H1 (cell line): ENCODE measurements at regions not wholly inside any gene's neighbourhood (a gene's known extent, or its start where the extent isn't known, plus 50 kb on each side); places are given as distances from the start of the nearest gene placed in this dataset.

Experiments used
- TF ChIP-seq, protein P1 (sequence below): fragments of 300-600 bp; sonication (generic); IDR thresholded peaks from 2 replicates; pipeline ENCODE4 v1.7.1; 2012; ENCODE audit warnings: low read length, moderate library complexity, mild to moderate bottlenecking, inconsistent platforms; ENCODE audit not compliant: insufficient replicate concordance

DNA sequence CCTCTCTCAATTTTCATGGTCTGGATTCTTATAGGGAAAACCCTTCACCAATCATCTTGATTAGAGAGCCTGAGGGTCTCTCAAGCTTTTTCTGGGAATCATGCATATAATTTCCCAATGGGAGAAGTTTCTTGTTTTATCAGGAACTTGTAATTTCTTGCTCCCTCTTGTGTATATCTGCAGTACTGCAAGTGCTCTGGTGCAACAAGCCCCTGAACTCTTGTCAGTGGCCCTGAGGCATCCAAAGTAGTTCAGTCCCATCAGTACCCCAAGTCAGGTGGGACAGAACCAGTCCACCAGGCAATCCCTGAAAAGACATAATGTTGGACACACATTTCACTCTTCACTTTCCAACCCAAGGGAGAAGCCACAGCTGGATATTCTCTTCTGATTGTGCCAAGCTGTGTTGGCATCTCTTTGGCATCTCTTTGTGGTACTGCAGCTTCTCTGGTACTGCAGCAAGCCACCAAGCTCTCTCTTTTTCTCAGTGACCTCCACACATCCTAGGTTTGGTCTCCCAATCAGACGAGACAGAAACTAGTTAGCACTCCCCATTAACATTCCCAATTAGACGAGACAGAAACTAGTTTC, 214.5 kb downstream of the ZIC4 start (continued):
- TF ChIP-seq, protein P1, sequence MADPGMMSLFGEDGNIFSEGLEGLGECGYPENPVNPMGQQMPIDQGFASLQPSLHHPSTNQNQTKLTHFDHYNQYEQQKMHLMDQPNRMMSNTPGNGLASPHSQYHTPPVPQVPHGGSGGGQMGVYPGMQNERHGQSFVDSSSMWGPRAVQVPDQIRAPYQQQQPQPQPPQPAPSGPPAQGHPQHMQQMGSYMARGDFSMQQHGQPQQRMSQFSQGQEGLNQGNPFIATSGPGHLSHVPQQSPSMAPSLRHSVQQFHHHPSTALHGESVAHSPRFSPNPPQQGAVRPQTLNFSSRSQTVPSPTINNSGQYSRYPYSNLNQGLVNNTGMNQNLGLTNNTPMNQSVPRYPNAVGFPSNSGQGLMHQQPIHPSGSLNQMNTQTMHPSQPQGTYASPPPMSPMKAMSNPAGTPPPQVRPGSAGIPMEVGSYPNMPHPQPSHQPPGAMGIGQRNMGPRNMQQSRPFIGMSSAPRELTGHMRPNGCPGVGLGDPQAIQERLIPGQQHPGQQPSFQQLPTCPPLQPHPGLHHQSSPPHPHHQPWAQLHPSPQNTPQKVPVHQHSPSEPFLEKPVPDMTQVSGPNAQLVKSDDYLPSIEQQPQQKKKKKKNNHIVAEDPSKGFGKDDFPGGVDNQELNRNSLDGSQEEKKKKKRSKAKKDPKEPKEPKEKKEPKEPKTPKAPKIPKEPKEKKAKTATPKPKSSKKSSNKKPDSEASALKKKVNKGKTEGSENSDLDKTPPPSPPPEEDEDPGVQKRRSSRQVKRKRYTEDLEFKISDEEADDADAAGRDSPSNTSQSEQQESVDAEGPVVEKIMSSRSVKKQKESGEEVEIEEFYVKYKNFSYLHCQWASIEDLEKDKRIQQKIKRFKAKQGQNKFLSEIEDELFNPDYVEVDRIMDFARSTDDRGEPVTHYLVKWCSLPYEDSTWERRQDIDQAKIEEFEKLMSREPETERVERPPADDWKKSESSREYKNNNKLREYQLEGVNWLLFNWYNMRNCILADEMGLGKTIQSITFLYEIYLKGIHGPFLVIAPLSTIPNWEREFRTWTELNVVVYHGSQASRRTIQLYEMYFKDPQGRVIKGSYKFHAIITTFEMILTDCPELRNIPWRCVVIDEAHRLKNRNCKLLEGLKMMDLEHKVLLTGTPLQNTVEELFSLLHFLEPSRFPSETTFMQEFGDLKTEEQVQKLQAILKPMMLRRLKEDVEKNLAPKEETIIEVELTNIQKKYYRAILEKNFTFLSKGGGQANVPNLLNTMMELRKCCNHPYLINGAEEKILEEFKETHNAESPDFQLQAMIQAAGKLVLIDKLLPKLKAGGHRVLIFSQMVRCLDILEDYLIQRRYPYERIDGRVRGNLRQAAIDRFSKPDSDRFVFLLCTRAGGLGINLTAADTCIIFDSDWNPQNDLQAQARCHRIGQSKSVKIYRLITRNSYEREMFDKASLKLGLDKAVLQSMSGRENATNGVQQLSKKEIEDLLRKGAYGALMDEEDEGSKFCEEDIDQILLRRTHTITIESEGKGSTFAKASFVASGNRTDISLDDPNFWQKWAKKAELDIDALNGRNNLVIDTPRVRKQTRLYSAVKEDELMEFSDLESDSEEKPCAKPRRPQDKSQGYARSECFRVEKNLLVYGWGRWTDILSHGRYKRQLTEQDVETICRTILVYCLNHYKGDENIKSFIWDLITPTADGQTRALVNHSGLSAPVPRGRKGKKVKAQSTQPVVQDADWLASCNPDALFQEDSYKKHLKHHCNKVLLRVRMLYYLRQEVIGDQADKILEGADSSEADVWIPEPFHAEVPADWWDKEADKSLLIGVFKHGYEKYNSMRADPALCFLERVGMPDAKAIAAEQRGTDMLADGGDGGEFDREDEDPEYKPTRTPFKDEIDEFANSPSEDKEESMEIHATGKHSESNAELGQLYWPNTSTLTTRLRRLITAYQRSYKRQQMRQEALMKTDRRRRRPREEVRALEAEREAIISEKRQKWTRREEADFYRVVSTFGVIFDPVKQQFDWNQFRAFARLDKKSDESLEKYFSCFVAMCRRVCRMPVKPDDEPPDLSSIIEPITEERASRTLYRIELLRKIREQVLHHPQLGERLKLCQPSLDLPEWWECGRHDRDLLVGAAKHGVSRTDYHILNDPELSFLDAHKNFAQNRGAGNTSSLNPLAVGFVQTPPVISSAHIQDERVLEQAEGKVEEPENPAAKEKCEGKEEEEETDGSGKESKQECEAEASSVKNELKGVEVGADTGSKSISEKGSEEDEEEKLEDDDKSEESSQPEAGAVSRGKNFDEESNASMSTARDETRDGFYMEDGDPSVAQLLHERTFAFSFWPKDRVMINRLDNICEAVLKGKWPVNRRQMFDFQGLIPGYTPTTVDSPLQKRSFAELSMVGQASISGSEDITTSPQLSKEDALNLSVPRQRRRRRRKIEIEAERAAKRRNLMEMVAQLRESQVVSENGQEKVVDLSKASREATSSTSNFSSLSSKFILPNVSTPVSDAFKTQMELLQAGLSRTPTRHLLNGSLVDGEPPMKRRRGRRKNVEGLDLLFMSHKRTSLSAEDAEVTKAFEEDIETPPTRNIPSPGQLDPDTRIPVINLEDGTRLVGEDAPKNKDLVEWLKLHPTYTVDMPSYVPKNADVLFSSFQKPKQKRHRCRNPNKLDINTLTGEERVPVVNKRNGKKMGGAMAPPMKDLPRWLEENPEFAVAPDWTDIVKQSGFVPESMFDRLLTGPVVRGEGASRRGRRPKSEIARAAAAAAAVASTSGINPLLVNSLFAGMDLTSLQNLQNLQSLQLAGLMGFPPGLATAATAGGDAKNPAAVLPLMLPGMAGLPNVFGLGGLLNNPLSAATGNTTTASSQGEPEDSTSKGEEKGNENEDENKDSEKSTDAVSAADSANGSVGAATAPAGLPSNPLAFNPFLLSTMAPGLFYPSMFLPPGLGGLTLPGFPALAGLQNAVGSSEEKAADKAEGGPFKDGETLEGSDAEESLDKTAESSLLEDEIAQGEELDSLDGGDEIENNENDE: no peak
